Rectal smooth muscle tissue (tissue), 1 donor: ENCODE measurements at regions not wholly inside any gene's neighbourhood (a gene's known extent, or its start where the extent isn't known, plus 50 kb on each side); places are given as distances from the start of the nearest gene placed in this dataset.

Source experiments
- H3K27ac ChIP-seq: one replicate; pipeline ENCODE4 v1.7.0; 2013; ENCODE audit warnings: low read depth, low read length, inconsistent platforms
- H3K27me3 ChIP-seq: one replicate; pipeline ENCODE4 v1.7.0; 2013; ENCODE audit warnings: low read length; ENCODE audit not compliant: control insufficient read depth, insufficient read depth
- H3K36me3 ChIP-seq: one replicate; pipeline ENCODE4 v1.7.0; 2013; ENCODE audit warnings: low read length; ENCODE audit not compliant: control insufficient read depth, insufficient read depth
- H3K4me1 ChIP-seq: one replicate; pipeline ENCODE4 v1.7.0; 2013; ENCODE audit warnings: low read length; ENCODE audit not compliant: control insufficient read depth, insufficient read depth
- H3K4me3 ChIP-seq: one replicate; pipeline ENCODE4 v1.7.0; 2013; ENCODE audit warnings: low read length
- H3K9ac ChIP-seq: one replicate; pipeline ENCODE4 v1.7.0; 2013; ENCODE audit warnings: low read length

DNA sequence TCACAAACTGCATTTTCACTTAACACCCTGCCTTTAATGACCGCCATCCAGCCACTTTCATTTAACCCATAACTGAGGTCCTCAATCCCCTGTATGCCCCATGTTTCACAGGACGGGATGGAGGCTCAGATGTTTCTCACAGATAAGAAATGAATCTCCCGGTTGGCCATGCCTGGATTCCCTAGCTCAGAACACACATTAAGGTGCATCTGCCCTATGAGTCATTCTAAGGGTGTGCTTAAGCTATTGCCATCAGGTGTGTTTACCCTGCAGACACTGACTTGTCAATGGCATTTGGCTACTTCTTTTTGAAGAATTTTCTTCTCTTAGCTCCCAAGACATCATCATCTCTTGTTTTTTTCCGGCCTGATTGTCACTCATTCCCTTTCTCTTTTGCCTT lies 222.6 kb upstream of the SMIM31 start:
- H3K27me3 ChIP-seq = no peaks in the 10 kb centered on the region
- no peak overlapping the region for H3K27ac ChIP-seq
- no peak overlapping the region for H3K4me3 ChIP-seq
- no peaks in the 10 kb centered on the region for H3K4me1 ChIP-seq
- H3K36me3 ChIP-seq = no peaks in the 10 kb centered on the region
- no peak overlapping the region for H3K9ac ChIP-seq

- no peak overlapping the region for H3K27ac ChIP-seq
Measured at GRCh38 chr4:164536814-164537213, 217.1 kb upstream of the SMIM31 start.

GRCh38 chr4:164538097-164538496 lies 215.8 kb upstream of the SMIM31 start:
- H3K27ac ChIP-seq = no peak overlapping the region
- no peak overlapping the region for H3K9ac ChIP-seq
- no peaks in the 10 kb centered on the region for H3K27me3 ChIP-seq
- no peaks in the 10 kb centered on the region for H3K4me1 ChIP-seq
- H3K4me3 ChIP-seq = no peak overlapping the region
- H3K36me3 ChIP-seq = no peaks in the 10 kb centered on the region

More at GRCh38 chr4:164536814-164537213, 217.1 kb upstream of the SMIM31 start:
- Histone ChIP-seq H3K9ac (no peak overlapping the region), H3K4me1 (no peaks in the 10 kb centered on the region), H3K4me3 (no peak overlapping the region), H3K27me3 (no peaks in the 10 kb centered on the region), H3K36me3 (no peaks in the 10 kb centered on the region)

GRCh38 chr4:164540987-164541386 lies 212.9 kb upstream of the SMIM31 start:
- H3K4me1 ChIP-seq = no peaks in the 10 kb centered on the region
- H3K4me3 ChIP-seq = no peak overlapping the region
- H3K36me3 ChIP-seq = no peaks in the 10 kb centered on the region
- no peak overlapping the region for H3K9ac ChIP-seq
- no peak overlapping the region for H3K27ac ChIP-seq
- H3K27me3 ChIP-seq = no peaks in the 10 kb centered on the region

- no peaks in the 10 kb centered on the region for H3K36me3 ChIP-seq
- H3K27me3 ChIP-seq = no peaks in the 10 kb centered on the region
- no peak overlapping the region for H3K27ac ChIP-seq
- H3K4me1 ChIP-seq = no peaks in the 10 kb centered on the region
- no peak overlapping the region for H3K9ac ChIP-seq
- no peak overlapping the region for H3K4me3 ChIP-seq
Measured at GRCh38 chr4:164542431-164542830, 211.5 kb upstream of the SMIM31 start.

- no peaks in the 10 kb centered on the region for H3K27me3 ChIP-seq
- no peaks in the 10 kb centered on the region for H3K4me1 ChIP-seq
- H3K27ac ChIP-seq = no peak overlapping the region
- no peak overlapping the region for H3K4me3 ChIP-seq
- H3K36me3 ChIP-seq = no peaks in the 10 kb centered on the region
- no peak overlapping the region for H3K9ac ChIP-seq
Measured at GRCh38 chr4:164550989-164551712, 202.8 kb upstream of the SMIM31 start.

DNA sequence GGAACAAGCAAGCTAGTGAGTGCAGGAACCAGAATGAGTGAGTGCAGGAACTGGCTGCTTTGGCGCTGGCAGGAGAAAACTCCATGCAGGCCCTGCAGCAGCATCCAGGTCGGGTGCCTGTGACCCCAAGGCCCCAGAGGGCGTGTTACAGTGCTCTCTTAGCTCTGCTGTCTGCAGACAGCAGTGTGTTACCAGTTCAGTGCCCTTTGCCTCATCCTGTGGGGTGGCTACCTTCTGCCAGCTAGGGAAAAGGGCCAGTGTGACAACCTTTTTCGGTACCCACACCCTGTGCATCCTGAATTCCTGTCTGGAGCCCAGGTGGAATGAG lies 202.3 kb upstream of the SMIM31 start:
- Histone ChIP-seq H3K27me3 (no peaks in the 10 kb centered on the region), H3K27ac (no peak overlapping the region), H3K36me3 (no peaks in the 10 kb centered on the region), H3K4me3 (no peak overlapping the region), H3K9ac (no peak overlapping the region), H3K4me1 (no peaks in the 10 kb centered on the region)

- no peaks in the 10 kb centered on the region for H3K27me3 ChIP-seq
- H3K27ac ChIP-seq = no peak overlapping the region
- H3K9ac ChIP-seq = no peak overlapping the region
- no peak overlapping the region for H3K4me3 ChIP-seq
- H3K4me1 ChIP-seq = no peaks in the 10 kb centered on the region
- H3K36me3 ChIP-seq = no peaks in the 10 kb centered on the region
Measured at GRCh38 chr4:164571593-164572390, 182.1 kb upstream of the SMIM31 start.

GRCh38 chr4:164572877-164573279 lies 181.1 kb upstream of the SMIM31 start:
- H3K27ac ChIP-seq = no peak overlapping the region
- no peak overlapping the region for H3K9ac ChIP-seq
- no peaks in the 10 kb centered on the region for H3K36me3 ChIP-seq
- no peaks in the 10 kb centered on the region for H3K4me1 ChIP-seq
- no peak overlapping the region for H3K4me3 ChIP-seq
- no peaks in the 10 kb centered on the region for H3K27me3 ChIP-seq

DNA sequence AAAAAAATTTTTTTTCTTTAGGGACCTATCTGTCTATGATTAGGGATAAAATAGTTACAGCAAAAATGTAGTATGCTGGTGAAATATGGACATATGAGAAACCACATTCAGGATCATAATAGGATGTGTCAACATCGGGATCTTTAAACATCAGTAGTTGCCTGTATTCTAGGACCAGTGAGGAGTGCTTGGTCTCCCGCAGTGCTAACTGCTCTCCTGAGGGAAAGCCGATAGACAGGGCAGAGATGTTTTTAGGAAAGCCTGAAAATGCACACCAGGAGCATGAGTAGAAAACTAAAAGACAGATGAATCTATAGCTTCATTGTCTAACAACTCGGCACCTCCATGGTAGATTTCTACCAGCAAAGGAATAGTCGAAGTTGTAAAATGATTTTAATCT lies 178.1 kb upstream of the SMIM31 start:
- H3K27me3 ChIP-seq = no peaks in the 10 kb centered on the region
- no peaks in the 10 kb centered on the region for H3K36me3 ChIP-seq
- H3K9ac ChIP-seq = no peak overlapping the region
- H3K27ac ChIP-seq = no peak overlapping the region
- H3K4me3 ChIP-seq = no peak overlapping the region
- H3K4me1 ChIP-seq = no peaks in the 10 kb centered on the region

DNA sequence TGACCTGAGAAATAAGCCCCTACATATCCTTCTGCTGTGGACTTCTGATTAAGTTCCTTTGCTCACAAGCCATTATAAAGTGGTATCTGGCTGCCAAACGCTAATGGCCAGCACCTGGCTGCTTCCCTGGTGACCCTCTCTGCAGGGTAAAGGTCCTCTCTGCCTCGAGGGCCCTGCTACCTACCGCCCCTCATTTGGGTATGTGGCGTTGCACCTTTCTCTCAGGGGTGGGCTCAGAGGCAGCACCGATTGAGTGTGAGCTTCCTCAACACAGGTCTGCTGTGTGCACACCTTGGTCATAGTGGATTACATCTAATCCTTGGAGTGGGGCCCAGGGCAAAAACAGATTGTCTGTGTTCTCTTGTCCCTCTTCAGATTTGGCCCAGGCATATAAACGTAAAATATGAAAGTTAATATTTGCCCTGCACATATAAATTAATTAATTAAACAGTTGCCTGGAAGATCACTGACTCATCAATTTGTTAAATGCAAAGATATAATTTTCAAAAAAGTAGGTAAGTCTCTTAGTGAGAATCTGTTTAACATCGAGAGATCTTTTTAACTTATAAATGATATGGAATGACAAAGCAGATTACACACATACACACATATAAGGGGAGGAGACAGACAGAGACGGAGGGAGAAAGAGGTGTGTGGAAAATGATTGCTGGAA lies 174.5 kb upstream of the SMIM31 start:
- Histone ChIP-seq H3K4me3 (no peak overlapping the region), H3K4me1 (no peaks in the 10 kb centered on the region), H3K27ac (no peak overlapping the region), H3K36me3 (no peaks in the 10 kb centered on the region), H3K9ac (no peak overlapping the region), H3K27me3 (no peaks in the 10 kb centered on the region)

DNA sequence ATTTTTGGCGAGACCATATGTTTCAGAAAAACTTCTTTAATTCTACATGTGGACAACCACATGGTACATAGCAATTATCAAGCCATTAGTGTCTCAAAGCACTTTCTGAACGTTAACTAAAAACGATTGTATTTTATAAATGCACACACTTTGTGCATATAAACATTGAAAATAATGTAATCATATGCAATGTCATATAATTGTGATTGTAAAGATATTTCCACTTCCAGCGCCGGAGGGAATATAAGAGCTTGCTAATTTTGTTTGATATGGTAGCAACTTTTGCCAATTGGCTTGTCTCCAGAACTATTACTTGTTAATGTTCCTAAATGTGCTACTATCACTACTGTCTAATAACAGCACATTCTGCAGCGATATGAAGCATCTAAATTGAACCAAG lies 162.3 kb upstream of the SMIM31 start:
- Histone ChIP-seq H3K4me1 (no peaks in the 10 kb centered on the region), H3K9ac (no peak overlapping the region), H3K27ac (no peak overlapping the region), H3K4me3 (no peak overlapping the region), H3K36me3 (no peaks in the 10 kb centered on the region), H3K27me3 (no peaks in the 10 kb centered on the region)
